UCSD-AML1 (cell line): ENCODE measurements at regions not wholly inside any gene's neighbourhood (a gene's known extent, or its start where the extent isn't known, plus 50 kb on each side); places are given as distances from the start of the nearest gene placed in this dataset.
A peak's percentile ranks its signal among the peaks of the same experiment; 100 is the strongest.
"Not testable (repeated sequence)": the region's sequence is repeated elsewhere in the genome, so short reads cannot be mapped to it uniquely, and the experiment has no call there.

ENCODE experiments used
- DNase-seq: peaks from one replicate; lab custom pipeline; 2025; ENCODE audit not compliant: unreplicated experiment; lab: John Stamatoyannopoulos, UW

DNA sequence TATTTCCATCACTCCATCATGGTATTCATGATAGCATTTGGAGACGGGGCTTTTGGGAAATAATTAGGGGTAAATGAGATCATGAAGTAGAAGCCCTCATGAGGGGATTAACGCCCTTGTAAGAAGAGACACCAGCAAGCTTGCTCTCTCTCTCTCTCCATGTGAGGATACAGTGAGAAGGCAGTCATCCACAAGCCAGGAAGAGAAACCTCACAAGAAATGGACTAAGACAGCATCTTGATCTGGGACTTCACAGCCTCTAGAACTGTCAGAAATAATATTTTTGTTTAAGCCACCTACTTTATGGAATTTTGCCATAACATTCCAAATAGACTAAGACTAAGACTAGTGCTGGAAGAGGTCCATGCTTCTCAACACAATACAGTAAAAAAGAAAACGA is 464.6 kb upstream of the GCFC2 start:
- DNase-seq, result no peak

DNA sequence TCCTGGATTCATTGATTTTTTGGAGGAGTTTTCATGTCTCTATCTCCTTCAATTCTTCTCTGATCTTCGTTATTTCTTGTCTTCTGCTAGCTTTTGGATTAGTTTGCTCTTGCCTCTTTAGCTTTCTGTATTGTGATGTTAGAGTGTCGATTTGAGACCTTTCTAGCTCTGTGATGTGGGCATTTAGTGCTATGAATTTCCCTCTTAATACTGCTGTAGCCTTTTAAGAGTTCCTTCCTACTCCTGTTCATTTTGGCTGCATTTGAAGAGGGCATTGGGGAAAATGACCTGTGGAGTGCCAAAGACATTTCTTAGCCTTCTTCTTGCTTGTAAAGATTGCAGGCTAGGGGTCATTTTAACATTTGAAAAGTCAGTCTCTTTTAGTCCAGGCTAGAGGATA is 463.8 kb upstream of the GCFC2 start:
- DNase-seq, result no peak

GRCh38 chr2:76173206-76173605 is 462.5 kb upstream of the GCFC2 start:
- DNase-seq, result not testable (repeated sequence)

- not testable (repeated sequence) for DNase-seq
These were observed 461.5 kb upstream of the GCFC2 start for GRCh38 chr2:76172154-76172595.

DNA sequence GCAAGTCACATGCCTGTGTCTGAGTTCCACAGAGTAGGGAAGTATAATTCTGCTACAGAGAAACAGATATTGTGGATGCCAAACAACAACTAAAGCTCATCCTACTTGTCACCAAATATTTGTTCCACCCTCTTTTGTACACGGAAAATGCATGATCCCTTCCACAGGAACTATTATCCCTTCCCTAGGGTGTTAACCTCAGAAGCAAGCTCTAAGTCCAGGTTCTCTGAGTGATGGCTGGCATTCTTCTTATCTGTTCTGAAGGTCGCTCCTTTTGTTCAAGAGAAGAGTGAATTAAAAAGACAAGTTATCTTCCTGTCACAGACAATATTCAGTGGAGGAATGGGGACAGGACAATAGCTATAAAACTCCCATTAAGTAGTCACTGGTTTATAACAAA is 460.1 kb upstream of the GCFC2 start:
- no peak for DNase-seq

- no peak for DNase-seq
These were observed 459.3 kb upstream of the GCFC2 start for GRCh38 chr2:76170009-76170384.

DNA sequence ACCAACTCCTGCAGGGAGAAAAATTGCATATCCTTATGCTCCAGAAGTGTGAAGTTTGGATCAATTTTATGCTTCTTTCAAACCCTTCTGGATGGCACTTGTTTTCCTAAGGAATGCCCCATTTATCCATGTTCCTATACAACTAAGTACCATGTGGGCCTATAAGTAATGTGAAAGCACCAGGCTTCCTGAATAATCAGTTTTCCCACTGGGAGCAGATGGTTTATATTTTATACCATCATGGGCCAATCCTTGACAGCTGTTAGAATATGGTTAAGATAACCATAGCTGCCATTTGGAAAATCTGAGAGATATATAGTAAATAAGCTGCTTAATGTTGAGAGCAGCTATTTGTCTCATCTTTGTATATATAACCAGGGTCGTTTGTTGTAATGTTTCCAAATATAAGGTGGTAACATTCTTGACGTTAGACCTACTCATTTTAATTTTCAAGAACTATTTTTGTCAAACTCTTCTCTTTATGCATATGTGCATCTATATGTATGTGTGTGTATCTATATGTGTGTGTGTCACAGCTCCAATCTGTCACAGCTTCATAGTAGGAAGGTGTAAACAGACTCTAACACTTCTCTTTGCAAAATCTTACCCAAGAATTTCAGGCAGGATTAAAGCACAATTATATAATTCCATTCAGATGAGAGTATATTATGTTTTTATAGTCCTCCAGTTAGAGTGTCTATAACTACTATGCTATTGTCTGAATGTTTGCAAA is 458.7 kb upstream of the GCFC2 start:
- no peak for DNase-seq

- DNase-seq, result no peak
These were observed 453.1 kb upstream of the GCFC2 start for GRCh38 chr2:76163860-76164259.

DNA sequence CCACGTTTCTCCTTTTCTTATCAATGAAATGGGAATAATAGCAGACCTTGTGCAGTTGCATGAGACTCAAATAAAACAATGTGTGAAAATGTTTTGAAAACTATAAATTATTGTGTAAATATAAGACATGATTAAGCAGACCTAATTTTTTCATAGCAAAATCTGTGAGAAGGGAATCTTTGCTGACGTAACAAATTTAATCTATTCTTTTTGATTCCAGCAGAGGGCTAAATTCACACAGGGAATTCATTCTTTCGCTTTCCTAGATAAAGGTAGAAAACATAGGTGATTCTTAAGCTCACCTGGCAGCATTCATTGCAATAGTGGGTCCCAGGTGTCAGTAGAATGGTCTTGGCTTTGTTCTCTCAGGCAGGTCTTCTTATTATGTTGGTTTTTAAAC is 450.0 kb upstream of the GCFC2 start:
- DNase-seq, result no peak

GRCh38 chr2:76159042-76159648 is 448.4 kb upstream of the GCFC2 start:
- DNase-seq, result no peak

DNA sequence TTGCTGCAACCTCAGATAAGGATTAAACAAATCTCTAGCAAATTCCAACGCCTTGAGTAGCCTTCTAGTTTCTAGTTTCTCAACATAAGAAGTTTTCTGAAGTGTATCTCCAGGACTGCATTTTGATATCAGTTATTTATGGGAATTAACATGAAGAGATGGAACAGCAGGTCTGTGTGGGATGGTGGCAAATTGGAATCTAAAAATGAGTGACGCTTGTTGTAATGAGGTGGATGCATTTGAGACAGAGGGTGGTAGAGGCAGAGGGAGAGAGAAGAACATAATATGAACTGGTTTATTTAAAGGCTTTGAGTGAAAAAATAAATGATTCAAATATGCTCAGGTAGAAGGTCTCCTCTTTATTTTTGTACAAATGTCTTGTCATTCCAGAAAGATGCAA is 446.8 kb upstream of the GCFC2 start:
- DNase-seq, result no peak

- no peak for DNase-seq
These were observed 444.3 kb upstream of the GCFC2 start for GRCh38 chr2:76154981-76155380.

GRCh38 chr2:76149846-76150245 is 439.1 kb upstream of the GCFC2 start:
- DNase-seq, result no peak

- not testable (repeated sequence) for DNase-seq
These were observed 428.6 kb upstream of the GCFC2 start for GRCh38 chr2:76139303-76139702.

DNA sequence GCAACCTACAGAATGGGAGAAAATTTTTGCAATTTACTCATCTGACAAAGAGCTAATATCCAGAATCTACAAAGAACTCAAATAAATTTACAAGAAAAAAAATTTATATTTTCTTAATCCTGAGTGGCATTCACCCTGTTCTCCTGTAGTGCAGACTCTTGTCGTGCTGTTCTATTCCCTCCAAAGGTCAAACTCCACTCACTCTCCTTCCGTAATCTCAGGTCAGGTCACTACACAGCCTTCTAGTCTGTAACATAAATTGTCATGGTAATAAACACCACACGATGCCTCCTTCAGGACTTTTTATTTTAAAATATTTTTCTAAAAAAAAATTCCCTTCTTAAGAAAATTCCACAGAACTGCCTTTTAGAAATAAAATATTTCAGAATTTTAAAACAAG is 417.9 kb upstream of the GCFC2 start:
- no peak for DNase-seq

- DNase-seq, result peak; percentile 3
These were observed 409.5 kb upstream of the GCFC2 start for GRCh38 chr2:76120176-76120575.

DNA sequence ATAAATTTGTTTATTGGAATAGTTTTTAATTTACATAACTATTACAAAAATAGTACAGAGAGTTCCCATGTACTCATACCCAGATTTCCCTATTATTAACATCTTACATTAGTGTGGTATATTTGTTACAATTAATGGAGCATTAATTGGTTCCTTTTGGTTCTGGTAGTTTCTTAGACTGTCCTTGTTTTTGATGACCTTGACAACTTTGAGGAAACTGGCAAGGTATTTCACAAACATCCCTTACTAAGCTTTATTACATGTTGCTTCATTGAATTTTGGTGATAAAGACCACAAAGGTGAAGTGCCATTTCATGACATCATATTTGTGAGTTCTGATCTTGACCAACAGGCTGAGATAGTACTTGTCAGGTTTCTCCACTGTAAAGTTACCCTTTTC is 379.0 kb upstream of the GCFC2 start:
- DNase-seq, result no peak

- DNase-seq, result no peak
These were observed 372.5 kb upstream of the GCFC2 start for GRCh38 chr2:76083248-76083647.

- no peak for DNase-seq
These were observed 371.8 kb upstream of the GCFC2 start for GRCh38 chr2:76082509-76082908.

DNA sequence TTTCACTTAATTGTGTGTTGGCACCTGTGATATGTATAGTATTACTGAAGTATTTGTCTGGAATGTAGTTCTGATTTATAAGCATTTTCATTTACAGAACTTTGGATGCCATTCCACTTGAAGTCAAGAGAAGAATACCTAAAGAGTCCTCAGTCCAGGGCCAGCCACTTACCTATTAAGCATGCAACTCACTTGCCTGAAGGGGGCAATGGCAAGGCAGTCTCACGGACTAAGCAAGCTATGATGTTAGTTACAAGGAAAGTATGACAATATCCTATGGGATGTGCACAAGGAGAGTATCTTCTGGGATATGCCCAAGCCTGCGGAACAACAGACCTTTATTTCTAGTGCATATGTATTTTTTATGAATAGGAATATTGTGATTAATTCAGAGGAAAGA is 369.4 kb upstream of the GCFC2 start:
- DNase-seq, result no peak

DNA sequence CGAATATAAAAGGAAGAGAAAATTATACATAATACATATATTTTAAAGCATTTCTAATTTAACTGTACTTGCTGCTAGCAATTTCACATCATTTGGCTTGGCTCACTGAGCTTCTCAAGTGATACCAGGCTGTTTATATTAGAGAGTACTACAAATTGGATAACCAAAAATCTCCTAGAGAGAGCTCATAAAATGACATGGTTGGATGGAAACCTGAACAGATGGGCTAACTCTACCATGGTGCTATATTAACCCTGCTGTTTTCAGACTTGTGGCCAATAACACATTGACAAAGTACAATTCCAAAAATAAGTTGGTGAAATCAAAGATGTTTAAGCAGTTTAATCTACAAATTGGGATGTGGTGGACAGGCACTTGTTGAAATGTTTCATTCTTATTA is 364.4 kb upstream of the GCFC2 start:
- DNase-seq, result no peak

- no peak for DNase-seq
These were observed 363.4 kb upstream of the GCFC2 start for GRCh38 chr2:76073992-76074604.

DNA sequence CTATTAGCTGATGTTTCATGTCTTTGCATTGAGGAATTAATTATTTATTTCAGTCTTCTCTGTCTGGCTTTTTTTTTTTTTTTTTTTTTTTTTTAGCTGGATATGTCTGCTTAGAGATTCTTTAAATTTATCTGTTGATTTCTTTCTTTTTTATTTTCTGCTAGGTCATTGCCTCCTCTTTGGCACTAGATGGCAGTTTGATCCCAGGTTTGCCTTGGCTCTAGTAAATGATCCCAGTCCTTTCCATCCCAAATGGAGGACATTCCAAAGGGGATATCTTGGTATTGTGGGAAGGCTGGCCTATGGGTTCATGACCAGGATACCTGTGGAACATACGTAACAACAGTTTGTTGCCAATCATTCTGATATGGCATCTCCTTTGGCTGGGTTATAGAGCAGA is 339.5 kb upstream of the GCFC2 start:
- no peak for DNase-seq
